Rectal smooth muscle tissue (tissue), 1 donor: ENCODE measurements at regions not wholly inside any gene's neighbourhood (a gene's known extent, or its start where the extent isn't known, plus 50 kb on each side); places are given as distances from the start of the nearest gene placed in this dataset.

Experiments
- H3K27ac ChIP-seq: one replicate; pipeline ENCODE4 v1.7.0; 2013; ENCODE audit warnings: low read depth, low read length, inconsistent platforms
- H3K27me3 ChIP-seq: one replicate; pipeline ENCODE4 v1.7.0; 2013; ENCODE audit warnings: low read length; ENCODE audit not compliant: control insufficient read depth, insufficient read depth
- H3K36me3 ChIP-seq: one replicate; pipeline ENCODE4 v1.7.0; 2013; ENCODE audit warnings: low read length; ENCODE audit not compliant: control insufficient read depth, insufficient read depth
- H3K4me1 ChIP-seq: one replicate; pipeline ENCODE4 v1.7.0; 2013; ENCODE audit warnings: low read length; ENCODE audit not compliant: control insufficient read depth, insufficient read depth
- H3K4me3 ChIP-seq: one replicate; pipeline ENCODE4 v1.7.0; 2013; ENCODE audit warnings: low read length
- H3K9ac ChIP-seq: one replicate; pipeline ENCODE4 v1.7.0; 2013; ENCODE audit warnings: low read length

- Histone ChIP-seq H3K9ac (no peak overlapping the region), H3K27ac (no peak overlapping the region)
Measured at GRCh38 chr10:90635111-90635765, 222.6 kb downstream of the HTR7 start.

GRCh38 chr10:90640756-90641155 is 217.1 kb downstream of the HTR7 start:
- H3K27ac ChIP-seq, result no peak overlapping the region

More at GRCh38 chr10:90635111-90635765, 222.6 kb downstream of the HTR7 start:
- Histone ChIP-seq H3K36me3 (no peaks in the 10 kb centered on the region), H3K4me1 (no peaks in the 10 kb centered on the region), H3K4me3 (no peak overlapping the region), H3K27me3 (no peaks in the 10 kb centered on the region)

GRCh38 chr10:90641731-90642130 is 216.1 kb downstream of the HTR7 start:
- Histone ChIP-seq H3K36me3 (no peaks in the 10 kb centered on the region), H3K27ac (no peak overlapping the region), H3K27me3 (no peaks in the 10 kb centered on the region), H3K4me1 (no peaks in the 10 kb centered on the region), H3K4me3 (no peak overlapping the region), H3K9ac (no peak overlapping the region)

More at GRCh38 chr10:90640756-90641155, 217.1 kb downstream of the HTR7 start:
- H3K27me3 ChIP-seq, result no peaks in the 10 kb centered on the region
- no peak overlapping the region for H3K4me3 ChIP-seq
- no peaks in the 10 kb centered on the region for H3K36me3 ChIP-seq
- no peak overlapping the region for H3K9ac ChIP-seq
- no peaks in the 10 kb centered on the region for H3K4me1 ChIP-seq

- H3K4me1 ChIP-seq, result no peaks in the 10 kb centered on the region
- H3K9ac ChIP-seq, result no peak overlapping the region
- no peak overlapping the region for H3K27ac ChIP-seq
- no peaks in the 10 kb centered on the region for H3K36me3 ChIP-seq
- no peak overlapping the region for H3K4me3 ChIP-seq
- H3K27me3 ChIP-seq, result no peaks in the 10 kb centered on the region
Measured at GRCh38 chr10:90642136-90642535, 215.7 kb downstream of the HTR7 start.

GRCh38 chr10:90642650-90643049 is 215.2 kb downstream of the HTR7 start:
- H3K27ac ChIP-seq, result no peak overlapping the region
- H3K9ac ChIP-seq, result no peak overlapping the region

GRCh38 chr10:90644165-90644564 is 213.7 kb downstream of the HTR7 start:
- Histone ChIP-seq H3K27me3 (no peaks in the 10 kb centered on the region), H3K27ac (no peak overlapping the region), H3K4me3 (no peak overlapping the region), H3K4me1 (no peaks in the 10 kb centered on the region), H3K9ac (no peak overlapping the region), H3K36me3 (no peaks in the 10 kb centered on the region)

More at GRCh38 chr10:90642650-90643049, 215.2 kb downstream of the HTR7 start:
- Histone ChIP-seq H3K36me3 (no peaks in the 10 kb centered on the region), H3K4me1 (no peaks in the 10 kb centered on the region), H3K27me3 (no peaks in the 10 kb centered on the region), H3K4me3 (no peak overlapping the region)

GRCh38 chr10:90650858-90651257 is 207.0 kb downstream of the HTR7 start:
- no peaks in the 10 kb centered on the region for H3K4me1 ChIP-seq
- H3K36me3 ChIP-seq, result no peaks in the 10 kb centered on the region
- H3K27me3 ChIP-seq, result no peaks in the 10 kb centered on the region
- H3K4me3 ChIP-seq, result no peak overlapping the region
- H3K27ac ChIP-seq, result no peak overlapping the region
- H3K9ac ChIP-seq, result no peak overlapping the region

GRCh38 chr10:90652519-90652918 is 205.3 kb downstream of the HTR7 start:
- H3K27me3 ChIP-seq, result no peaks in the 10 kb centered on the region
- H3K36me3 ChIP-seq, result no peaks in the 10 kb centered on the region
- H3K4me3 ChIP-seq, result no peak overlapping the region
- H3K27ac ChIP-seq, result no peak overlapping the region
- no peaks in the 10 kb centered on the region for H3K4me1 ChIP-seq
- H3K9ac ChIP-seq, result no peak overlapping the region

GRCh38 chr10:90658791-90659190 is 199.0 kb downstream of the HTR7 start:
- no peaks in the 10 kb centered on the region for H3K36me3 ChIP-seq

GRCh38 chr10:90665905-90666662 is 191.8 kb downstream of the HTR7 start:
- Histone ChIP-seq H3K9ac (no peak overlapping the region), H3K27ac (no peak overlapping the region), H3K36me3 (no peaks in the 10 kb centered on the region), H3K4me1 (no peaks in the 10 kb centered on the region), H3K27me3 (no peaks in the 10 kb centered on the region), H3K4me3 (no peak overlapping the region)

More at GRCh38 chr10:90658791-90659190, 199.0 kb downstream of the HTR7 start:
- Histone ChIP-seq H3K4me1 (no peaks in the 10 kb centered on the region), H3K27ac (no peak overlapping the region), H3K4me3 (no peak overlapping the region), H3K27me3 (no peaks in the 10 kb centered on the region), H3K9ac (no peak overlapping the region)

GRCh38 chr10:90674461-90674860 is 183.4 kb downstream of the HTR7 start:
- Histone ChIP-seq H3K4me1 (no peaks in the 10 kb centered on the region), H3K4me3 (no peak overlapping the region), H3K27me3 (no peaks in the 10 kb centered on the region), H3K27ac (no peak overlapping the region), H3K9ac (no peak overlapping the region), H3K36me3 (no peaks in the 10 kb centered on the region)

GRCh38 chr10:90674928-90675327 is 182.9 kb downstream of the HTR7 start:
- no peak overlapping the region for H3K9ac ChIP-seq
- no peaks in the 10 kb centered on the region for H3K4me1 ChIP-seq
- no peak overlapping the region for H3K4me3 ChIP-seq
- no peaks in the 10 kb centered on the region for H3K27me3 ChIP-seq
- H3K27ac ChIP-seq, result no peak overlapping the region
- H3K36me3 ChIP-seq, result no peaks in the 10 kb centered on the region

GRCh38 chr10:90675621-90676020 is 182.2 kb downstream of the HTR7 start:
- Histone ChIP-seq H3K27ac (no peak overlapping the region), H3K36me3 (no peaks in the 10 kb centered on the region), H3K27me3 (no peaks in the 10 kb centered on the region), H3K4me3 (no peak overlapping the region), H3K4me1 (no peaks in the 10 kb centered on the region), H3K9ac (no peak overlapping the region)
